ENCODE measurements at regions not wholly inside any gene's neighbourhood (a gene's known extent, or its start where the extent isn't known, plus 50 kb on each side); places are given as distances from the start of the nearest gene placed in this dataset.

GRCh38 chr15:100809151-100809550, 70.5 kb upstream of the ALDH1A3 start:
- TF ChIP-seq CTCF (IDR thresholded peaks at IDR 0.05; ENCODE audit: borderline replicate concordance, extremely low read depth, low read length, poor library complexity, severe bottlenecking) (no peak), EZH2 (IDR thresholded peaks at IDR 0.05; ENCODE audit: borderline replicate concordance, low read depth, low read length, severe bottlenecking) (no peak)
